Thymus (tissue), 11 donors: ENCODE measurements at regions not wholly inside any gene's neighbourhood (a gene's known extent, or its start where the extent isn't known, plus 50 kb on each side); places are given as distances from the start of the nearest gene placed in this dataset.

Experiments used
- DNase-seq, 9 donors: peaks; one replicate each; pipeline ENCODE4 v3.0.0-alpha.2; 2013; ENCODE audit warnings: low spot score in 9 of 9, low read depth in 6 of 9, missing footprints in 1 of 9
- H3K27ac ChIP-seq, 2 donors: one replicate each; pipeline ENCODE4 v1.5.1; 2013; ENCODE audit warnings: control low read depth in 1 of 2, low read depth in 1 of 2, low read length in 1 of 2, mild to moderate bottlenecking in 1 of 2, moderate library complexity in 1 of 2
- H3K27me3 ChIP-seq, 2 donors: one replicate each; pipeline ENCODE4 v1.5.1; 2013; ENCODE audit warnings: low read length in 1 of 2; ENCODE audit not compliant: control insufficient read depth in 2 of 2, insufficient read depth in 1 of 2
- H3K36me3 ChIP-seq, 2 donors: one replicate each; pipeline ENCODE4 v1.5.1; 2013; ENCODE audit warnings: low read length in 1 of 2, mild to moderate bottlenecking in 1 of 2, moderate library complexity in 1 of 2; ENCODE audit not compliant: control insufficient read depth in 2 of 2, insufficient read depth in 2 of 2
- H3K4me1 ChIP-seq, 2 donors: one replicate each; pipeline ENCODE4 v1.5.1; 2013; ENCODE audit warnings: low read length in 2 of 2; ENCODE audit not compliant: control insufficient read depth in 2 of 2, insufficient read depth in 2 of 2
- H3K4me3 ChIP-seq, 2 donors: one replicate each; pipeline ENCODE4 v1.5.1; 2013; ENCODE audit warnings: low read length in 2 of 2, control low read depth in 1 of 2, mild to moderate bottlenecking in 1 of 2
- H3K9me3 ChIP-seq, 2 donors: one replicate each; pipeline ENCODE4 v1.5.1; 2013; ENCODE audit warnings: low read length in 1 of 2, mild to moderate bottlenecking in 1 of 2; ENCODE audit not compliant: control insufficient read depth in 2 of 2, insufficient read depth in 1 of 2
- WGBS: extraction: QIAGEN DNeasy Blood & Tissue Kit; methylation state at CpG from one replicate; pipeline ENCODE4 v1.1.7; 2013; 5-methylcytosine and 5-hydroxymethylcytosine counted together
- donor health status: healthy.

- DNase-seq = peak in 1 of 9 donors; percentile 7
- no peaks in the 10 kb centered on the region for H3K27me3 ChIP-seq
- 64% methylated on average over 1 of the region's 1 CpG for WGBS
- H3K36me3 ChIP-seq = no peaks in the 10 kb centered on the region
- H3K4me1 ChIP-seq = no peaks in the 10 kb centered on the region
- no peaks in the 10 kb centered on the region for H3K9me3 ChIP-seq
- no peak overlapping the region for H3K4me3 ChIP-seq
- H3K27ac ChIP-seq = no peak overlapping the region
These were observed 182.4 kb upstream of the UFM1 start for GRCh38 chr13:38167164-38167822.

GRCh38 chr13:38166116-38166515 is 183.5 kb upstream of the UFM1 start:
- Histone ChIP-seq H3K27ac (no peak overlapping the region), H3K36me3 (no peaks in the 10 kb centered on the region), H3K9me3 (no peaks in the 10 kb centered on the region), H3K27me3 (no peaks in the 10 kb centered on the region), H3K4me1 (no peaks in the 10 kb centered on the region), H3K4me3 (no peak overlapping the region)
- WGBS = 91% methylated on average over 2 of the region's 2 CpGs
- DNase-seq = no peak

- no peaks in the 10 kb centered on the region for H3K4me1 ChIP-seq
- 92% methylated on average over 3 of the region's 3 CpGs for WGBS
- no peak overlapping the region for H3K4me3 ChIP-seq
- no peak for DNase-seq
- no peaks in the 10 kb centered on the region for H3K27me3 ChIP-seq
- H3K9me3 ChIP-seq = no peaks in the 10 kb centered on the region
- no peak overlapping the region for H3K27ac ChIP-seq
- no peaks in the 10 kb centered on the region for H3K36me3 ChIP-seq
These were observed 189.5 kb upstream of the UFM1 start for GRCh38 chr13:38160131-38160530.

GRCh38 chr13:38159710-38160109 is 189.9 kb upstream of the UFM1 start:
- H3K36me3 ChIP-seq = no peaks in the 10 kb centered on the region
- DNase-seq = no peak
- H3K9me3 ChIP-seq = no peaks in the 10 kb centered on the region
- no peaks in the 10 kb centered on the region for H3K4me1 ChIP-seq
- no peak overlapping the region for H3K4me3 ChIP-seq
- 97% methylated on average over 1 of the region's 1 CpG for WGBS
- H3K27me3 ChIP-seq = no peaks in the 10 kb centered on the region
- H3K27ac ChIP-seq = no peak overlapping the region

GRCh38 chr13:38147050-38147449 is 202.6 kb upstream of the UFM1 start:
- Histone ChIP-seq H3K36me3 (no peaks in the 10 kb centered on the region), H3K9me3 (no peaks in the 10 kb centered on the region), H3K27ac (no peak overlapping the region), H3K4me3 (no peak overlapping the region), H3K4me1 (no peaks in the 10 kb centered on the region), H3K27me3 (no peaks in the 10 kb centered on the region)
- whole genome bisulfite sequencing = 93% methylated on average over 3 of the region's 3 CpGs
- no peak for DNase-seq

- H3K4me3 ChIP-seq = no peak overlapping the region
These were observed 207.9 kb upstream of the UFM1 start for GRCh38 chr13:38141792-38142191.

GRCh38 chr13:38135592-38135991 is 214.1 kb upstream of the UFM1 start:
- Histone ChIP-seq H3K27me3 (no peaks in the 10 kb centered on the region), H3K4me3 (no peak overlapping the region), H3K4me1 (no peaks in the 10 kb centered on the region), H3K27ac (no peak overlapping the region), H3K36me3 (no peaks in the 10 kb centered on the region), H3K9me3 (no peaks in the 10 kb centered on the region)
- 93% methylated on average over 4 of the region's 4 CpGs for WGBS
- DNase-seq = no peak

More at GRCh38 chr13:38141792-38142191, 207.9 kb upstream of the UFM1 start:
- Histone ChIP-seq H3K27me3 (no peaks in the 10 kb centered on the region), H3K27ac (no peak overlapping the region), H3K4me1 (no peaks in the 10 kb centered on the region), H3K9me3 (no peaks in the 10 kb centered on the region), H3K36me3 (no peaks in the 10 kb centered on the region)
- no peak for DNase-seq

- 97% methylated on average over 4 of the region's 4 CpGs for WGBS
- DNase-seq = no peak
- H3K27me3 ChIP-seq = no peaks in the 10 kb centered on the region
These were observed 228.4 kb upstream of the UFM1 start for GRCh38 chr13:38121267-38121666.

GRCh38 chr13:38103851-38104250 is 234.3 kb upstream of the TRPC4 start:
- no peak overlapping the region for H3K27ac ChIP-seq
- no peak overlapping the region for H3K4me3 ChIP-seq
- no peaks in the 10 kb centered on the region for H3K4me1 ChIP-seq
- no peaks in the 10 kb centered on the region for H3K36me3 ChIP-seq
- H3K9me3 ChIP-seq = peaks cover 0 to 3% of the 10 kb centered on the region in 2 donors
- H3K27me3 ChIP-seq = no peaks in the 10 kb centered on the region
- no peak for DNase-seq

More at GRCh38 chr13:38121267-38121666, 228.4 kb upstream of the UFM1 start:
- Histone ChIP-seq H3K36me3 (no peaks in the 10 kb centered on the region), H3K4me1 (no peaks in the 10 kb centered on the region), H3K9me3 (no peaks in the 10 kb centered on the region), H3K4me3 (no peak overlapping the region), H3K27ac (no peak overlapping the region)

GRCh38 chr13:38099751-38100150 is 230.2 kb upstream of the TRPC4 start:
- no peaks in the 10 kb centered on the region for H3K36me3 ChIP-seq
- no peak for DNase-seq

More at GRCh38 chr13:38099751-38100150, 230.2 kb upstream of the TRPC4 start:
- H3K4me1 ChIP-seq = no peaks in the 10 kb centered on the region
- no peak overlapping the region for H3K4me3 ChIP-seq
- peaks cover 0 to 3% of the 10 kb centered on the region in 2 donors for H3K9me3 ChIP-seq
- no peak overlapping the region for H3K27ac ChIP-seq
- H3K27me3 ChIP-seq = no peaks in the 10 kb centered on the region
